DMS153 treated with DMSO at 0.1 percent for 48 hours (cell line): ENCODE measurements at regions not wholly inside any gene's neighbourhood (a gene's known extent, or its start where the extent isn't known, plus 50 kb on each side); places are given as distances from the start of the nearest gene placed in this dataset.
"Not testable (repeated sequence)": the region's sequence is repeated elsewhere in the genome, so short reads cannot be mapped to it uniquely, and the experiment has no call there.

Source experiments
- DNase-seq: peaks from one replicate; lab custom pipeline; 2025; ENCODE audit not compliant: unreplicated experiment; lab: John Stamatoyannopoulos, UW

- not testable (repeated sequence) for DNase-seq
These were observed 50.8 kb upstream of the GRIN2B start for GRCh38 chr12:14032191-14032590.

GRCh38 chr12:14043776-14044175 lies 62.4 kb upstream of the GRIN2B start:
- DNase-seq: no peak

GRCh38 chr12:14048941-14049545 lies 67.6 kb upstream of the GRIN2B start:
- DNase-seq: no peak

GRCh38 chr12:14057895-14058294 lies 76.5 kb upstream of the GRIN2B start:
- DNase-seq: no peak

- no peak for DNase-seq
These were observed 77.3 kb upstream of the GRIN2B start for GRCh38 chr12:14058717-14059116.

GRCh38 chr12:14059548-14059947 lies 78.1 kb upstream of the GRIN2B start:
- no peak for DNase-seq

GRCh38 chr12:14065616-14066015 lies 84.2 kb upstream of the GRIN2B start:
- DNase-seq: no peak

- no peak for DNase-seq
These were observed 84.6 kb upstream of the GRIN2B start for GRCh38 chr12:14066021-14066420.

- DNase-seq: no peak
These were observed 87.6 kb upstream of the GRIN2B start for GRCh38 chr12:14068961-14069360.

GRCh38 chr12:14071833-14072232 lies 90.4 kb upstream of the GRIN2B start:
- DNase-seq: no peak

- no peak for DNase-seq
These were observed 91.6 kb upstream of the GRIN2B start for GRCh38 chr12:14072987-14073386.

- DNase-seq: no peak
These were observed 94.5 kb upstream of the GRIN2B start for GRCh38 chr12:14075797-14076393.

- no peak for DNase-seq
These were observed 95.1 kb upstream of the GRIN2B start for GRCh38 chr12:14076538-14076937.

- no peak for DNase-seq
These were observed 105.4 kb upstream of the GRIN2B start for GRCh38 chr12:14086838-14087237.

- no peak for DNase-seq
These were observed 118.6 kb upstream of the GRIN2B start for GRCh38 chr12:14099994-14100393.

GRCh38 chr12:14101556-14101955 lies 120.2 kb upstream of the GRIN2B start:
- DNase-seq: not testable (repeated sequence)

- DNase-seq: no peak
These were observed 129.9 kb upstream of the GRIN2B start for GRCh38 chr12:14111230-14111865.

- DNase-seq: no peak
These were observed 131.6 kb upstream of the GRIN2B start for GRCh38 chr12:14113031-14113430.

- DNase-seq: no peak
These were observed 145.3 kb upstream of the GRIN2B start for GRCh38 chr12:14126692-14127091.

GRCh38 chr12:14129611-14130195 lies 148.3 kb upstream of the GRIN2B start:
- no peak for DNase-seq

- DNase-seq: no peak
These were observed 154.6 kb upstream of the GRIN2B start for GRCh38 chr12:14135996-14136395.

GRCh38 chr12:14138495-14138894 lies 157.1 kb upstream of the GRIN2B start:
- DNase-seq: no peak
